NT2/D1 (cell line): ENCODE measurements at regions not wholly inside any gene's neighbourhood (a gene's known extent, or its start where the extent isn't known, plus 50 kb on each side); places are given as distances from the start of the nearest gene placed in this dataset.

Source experiments
- SUZ12 ChIP-seq: IDR thresholded peaks from 2 replicates; pipeline ENCODE4 v1.6.1; 2011; ENCODE audit not compliant: insufficient read length, insufficient read depth; ENCODE audit errors: extremely low read depth
- YY1 ChIP-seq: IDR thresholded peaks from 2 replicates; pipeline ENCODE4 v1.6.1; 2011; ENCODE audit not compliant: insufficient read length, insufficient read depth
- ZNF274 ChIP-seq: IDR thresholded peaks from 2 replicates; pipeline ENCODE4 v1.6.1; 2011; ENCODE audit warnings: mild to moderate bottlenecking, low read depth, low read length

- TF ChIP-seq ZNF274 (no peak), YY1 (no peak), SUZ12 (no peak)
Observed at GRCh38 chr10:53079283-53079682, 306.7 kb upstream of the MBL2 start.
